ENCODE measurements at regions not wholly inside any gene's neighbourhood (a gene's known extent, or its start where the extent isn't known, plus 50 kb on each side); places are given as distances from the start of the nearest gene placed in this dataset.

DNA sequence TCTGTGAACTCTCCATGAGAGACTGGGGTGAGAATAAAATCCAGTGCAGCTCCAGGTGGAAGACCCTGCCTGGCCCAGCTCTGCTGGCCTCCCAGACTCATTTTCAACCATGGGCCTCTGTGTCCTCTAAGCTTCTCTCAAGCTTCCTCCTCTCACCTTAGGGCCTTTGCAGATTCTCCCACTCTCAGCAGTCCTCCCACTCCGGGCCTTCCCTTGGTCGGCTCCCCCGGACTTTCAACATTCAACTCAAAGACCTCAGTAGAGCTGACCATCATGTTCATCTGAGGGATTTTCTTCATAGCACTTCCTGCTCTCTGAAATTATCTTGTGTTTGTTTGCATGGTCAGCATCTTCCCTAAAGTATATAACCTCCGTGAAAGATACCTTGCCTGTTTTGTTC lies 370.5 kb upstream of the ZNF507 start:
- DNase-seq (ENCODE audit: low spot score), result no peak

DNA sequence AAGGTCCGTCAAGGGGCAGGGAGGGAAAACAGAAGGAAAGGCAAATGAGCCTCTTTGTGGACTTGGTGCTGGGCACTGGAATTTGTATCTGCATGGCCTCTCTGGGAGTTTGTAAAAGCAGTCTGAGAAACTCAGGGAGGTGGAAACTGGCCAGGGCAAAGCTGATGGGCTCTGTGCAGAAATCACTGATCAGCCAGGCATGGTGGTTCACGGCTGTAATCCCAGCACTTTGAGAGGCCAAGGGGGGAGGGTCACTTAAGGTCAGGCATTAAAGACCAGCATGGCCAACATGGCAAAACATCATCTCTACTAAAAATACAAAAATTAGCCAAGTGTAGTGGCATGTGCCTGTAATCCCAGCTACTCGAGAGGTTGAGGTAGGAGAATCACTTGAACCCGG lies 369.9 kb upstream of the ZNF507 start:
- DNase-seq (ENCODE audit: low spot score), result no peak

DNA sequence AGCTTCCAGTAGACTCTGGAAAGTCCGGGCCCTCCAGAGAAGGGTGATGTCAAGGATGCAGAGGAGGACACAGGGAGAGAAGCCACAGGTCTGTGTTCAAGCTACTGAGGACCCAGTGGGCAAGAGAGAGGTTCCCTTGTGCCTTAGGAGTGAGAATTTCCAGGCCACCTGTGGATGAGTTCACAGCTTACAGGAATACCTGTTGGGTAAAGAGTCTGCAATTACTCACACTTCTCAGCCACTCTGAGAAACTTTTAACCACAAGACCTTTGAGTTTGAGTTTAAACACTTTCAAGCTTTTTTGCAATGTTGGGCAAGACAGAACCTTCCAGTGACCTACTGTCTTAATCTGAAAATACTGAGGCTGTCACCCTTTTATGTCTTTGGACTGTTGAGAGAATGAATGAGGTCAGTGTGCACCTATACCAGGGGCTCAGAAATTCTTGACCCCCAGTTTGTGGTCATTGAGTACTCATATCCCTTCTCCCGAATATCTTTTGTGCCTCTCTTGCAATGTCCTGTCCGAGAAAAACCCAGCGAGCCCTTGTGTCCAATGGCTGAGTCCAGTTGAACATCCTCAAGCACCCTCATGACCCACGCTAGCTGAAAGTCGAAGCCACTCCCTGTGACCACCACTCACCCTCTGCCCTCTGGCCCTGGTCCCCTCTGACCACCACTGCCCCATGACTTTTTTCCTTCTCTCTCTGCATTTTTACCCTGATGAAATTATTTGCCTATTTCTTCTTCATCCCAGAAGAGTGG lies 368.5 kb upstream of the ZNF507 start:
- DNase-seq (ENCODE audit: low spot score), result no peak

DNA sequence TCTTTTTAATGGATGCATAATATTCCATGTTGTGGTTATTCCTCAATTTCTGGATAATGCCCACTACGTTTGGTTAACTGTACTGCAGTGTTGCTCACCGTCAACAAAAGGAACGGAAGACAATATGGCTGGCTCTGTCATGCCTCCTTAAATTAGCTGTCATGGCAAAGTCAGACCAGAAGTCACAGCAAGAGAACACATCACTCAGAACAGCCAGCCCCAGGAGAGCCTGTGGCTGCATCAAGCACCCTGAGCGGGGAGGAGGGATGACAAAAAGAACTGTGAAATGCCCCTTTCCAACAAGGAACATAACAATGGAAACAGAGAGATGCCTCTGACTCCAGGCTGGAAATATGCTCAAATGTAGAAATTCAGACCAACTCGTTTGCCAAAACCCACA lies 366.0 kb upstream of the ZNF507 start:
- DNase-seq (ENCODE audit: low spot score), result no peak

DNA sequence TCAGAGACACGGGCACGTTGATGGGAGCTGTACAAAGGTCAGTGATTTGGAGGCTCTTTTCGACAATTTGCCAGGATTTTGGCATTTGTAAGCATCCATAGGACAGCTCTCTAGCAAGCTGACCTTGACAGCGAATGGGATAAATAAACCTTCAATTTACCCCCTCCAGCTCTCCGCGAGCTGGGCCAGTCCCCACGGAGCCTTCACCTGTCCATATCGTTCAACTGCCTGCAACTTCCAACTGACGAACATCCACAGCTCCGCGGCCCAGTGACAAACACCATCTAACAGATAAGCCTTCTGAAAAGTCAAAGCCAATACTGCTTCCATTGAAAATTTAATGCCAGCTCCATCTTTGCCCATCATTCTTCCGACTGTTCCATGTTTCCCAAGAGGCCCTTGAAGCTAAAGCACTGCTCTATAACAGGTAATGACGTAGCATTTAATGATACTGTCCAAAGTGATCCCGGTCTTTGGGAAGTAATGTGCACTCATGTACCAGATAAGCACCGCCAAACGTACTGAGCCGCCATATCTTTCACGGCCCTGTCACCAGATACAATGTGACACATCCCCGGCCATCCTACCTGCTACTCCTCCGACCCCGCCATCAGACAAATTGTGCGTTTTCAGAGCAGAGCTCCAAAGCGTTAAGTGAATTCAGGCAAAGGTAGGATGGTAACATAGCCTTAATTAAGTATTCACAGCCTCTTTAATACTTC lies 365.3 kb upstream of the ZNF507 start:
- DNase-seq (ENCODE audit: low spot score), result no peak

DNA sequence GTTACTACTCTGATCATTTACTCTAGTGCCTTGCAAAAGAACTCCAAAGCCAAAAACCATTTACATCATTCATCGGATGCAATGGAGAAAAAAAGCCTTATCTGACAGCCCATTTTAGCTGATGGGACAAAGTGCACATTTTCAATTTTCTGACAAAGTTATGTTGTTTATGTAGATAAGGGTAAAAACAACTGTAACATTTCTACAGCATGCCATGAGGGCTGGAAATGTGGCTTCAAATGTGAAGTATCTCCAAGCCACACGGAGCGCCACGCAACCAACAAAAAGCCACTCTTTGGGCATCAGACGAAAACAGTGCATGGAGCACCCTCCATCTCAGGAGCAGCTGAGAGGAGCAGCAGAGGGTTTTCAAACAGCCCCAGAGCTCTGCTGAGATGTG lies 364.6 kb upstream of the ZNF507 start:
- DNase-seq (ENCODE audit: low spot score), result no peak

DNA sequence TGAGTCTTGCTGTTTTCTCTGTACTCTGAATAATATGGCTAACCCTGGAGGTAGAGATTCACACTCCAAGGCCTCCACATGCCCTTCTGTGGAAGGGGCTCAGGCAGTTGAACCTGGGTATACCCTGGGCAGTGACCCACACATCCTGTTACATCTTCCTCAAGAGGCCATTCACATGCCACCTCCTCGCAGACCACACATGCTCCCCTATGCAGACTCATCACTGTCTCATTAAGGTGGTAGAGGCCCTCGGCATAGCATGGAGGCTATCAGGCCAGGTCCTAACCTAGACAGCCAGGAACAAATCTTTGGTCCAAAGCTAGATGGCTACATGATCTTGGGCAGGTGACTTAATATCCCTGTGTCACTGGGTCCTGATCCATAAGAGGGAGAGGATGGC lies 363.9 kb upstream of the ZNF507 start:
- DNase-seq (ENCODE audit: low spot score), result no peak

DNA sequence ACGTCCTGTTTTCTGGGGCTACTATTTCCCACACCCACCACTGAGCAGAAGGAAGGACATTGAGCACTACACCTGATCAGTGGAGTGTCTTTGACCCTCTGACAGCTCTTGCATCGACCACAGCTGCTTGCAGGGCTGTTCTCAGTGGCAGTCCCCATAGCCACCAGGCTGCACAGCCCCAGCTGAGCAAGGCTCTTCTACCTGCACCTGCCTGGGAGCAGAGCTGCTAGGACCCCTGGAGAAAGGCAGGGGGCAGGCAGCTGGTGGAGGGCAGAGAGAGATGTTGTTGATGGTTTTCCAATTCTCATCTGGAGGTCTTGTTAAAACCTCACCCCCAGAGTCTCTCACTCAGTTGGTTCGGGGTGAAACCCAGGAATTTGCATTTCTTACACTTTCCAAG lies 361.8 kb upstream of the ZNF507 start:
- no peak for DNase-seq (ENCODE audit: low spot score)

DNA sequence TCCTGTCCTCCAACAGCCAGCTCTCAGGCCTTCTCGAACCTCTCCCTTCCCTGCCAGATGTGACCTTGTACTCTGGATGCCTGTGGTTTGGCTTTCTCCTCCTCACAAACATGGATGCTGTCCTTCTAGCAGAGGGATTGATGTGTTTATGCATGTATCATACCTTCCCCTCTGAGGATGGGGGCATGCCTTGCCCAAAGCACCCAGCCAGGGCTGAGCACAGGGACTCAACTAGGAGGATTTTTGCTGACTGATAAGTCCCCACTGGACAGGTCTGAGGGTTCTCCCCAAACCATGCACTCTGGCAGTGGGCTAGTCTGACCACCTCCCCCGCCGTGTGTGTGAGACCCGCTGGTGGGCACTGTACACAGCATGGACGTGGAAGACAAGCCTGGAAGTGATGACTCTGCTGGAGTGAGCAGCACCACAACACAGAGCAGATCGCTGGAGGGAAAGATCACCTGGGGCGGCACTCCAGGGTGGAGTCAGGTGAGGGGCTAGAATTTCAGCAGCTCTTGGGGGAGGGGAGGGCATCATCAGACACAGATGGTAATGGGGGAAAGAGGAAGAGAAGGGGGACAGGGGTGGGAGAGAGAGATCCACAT lies 360.3 kb upstream of the ZNF507 start:
- DNase-seq (ENCODE audit: low spot score), result no peak

DNA sequence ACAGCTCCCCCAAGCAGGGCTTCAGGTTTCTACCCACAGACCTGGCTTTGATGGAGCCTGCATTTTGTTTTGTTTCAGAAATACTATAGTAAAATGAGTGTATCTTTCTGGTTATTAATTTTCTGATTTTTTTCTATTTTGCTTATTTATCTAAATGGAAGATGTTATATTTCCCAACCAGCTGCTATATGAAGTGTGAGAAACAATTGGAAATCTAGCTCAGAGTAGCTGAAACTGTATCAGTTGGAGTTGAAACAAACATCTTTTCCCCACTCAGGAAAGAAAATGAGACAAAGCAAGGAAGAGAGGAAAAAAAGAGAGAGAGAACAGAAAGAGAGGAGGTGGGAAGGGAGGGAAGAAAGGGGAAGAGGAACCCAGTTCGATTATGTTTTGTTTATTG lies 358.5 kb upstream of the ZNF507 start:
- no peak for DNase-seq (ENCODE audit: low spot score)

DNA sequence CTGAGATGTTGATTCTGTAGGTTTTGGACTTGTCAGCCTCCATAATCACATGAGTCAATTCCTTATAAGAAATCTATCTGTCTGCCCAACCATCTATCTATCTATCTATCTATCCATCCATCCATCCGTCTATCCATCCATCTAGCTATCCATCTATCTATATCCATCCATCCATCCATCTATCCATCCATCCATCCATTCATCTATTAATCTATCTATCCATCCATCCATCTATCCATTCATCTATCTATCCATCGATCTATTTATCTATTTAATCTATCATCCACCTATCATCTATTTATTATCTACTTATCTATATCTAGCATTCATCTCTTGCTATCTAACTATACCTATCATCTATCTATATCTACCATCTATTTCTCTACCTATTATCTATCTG lies 357.2 kb upstream of the ZNF507 start:
- DNase-seq (ENCODE audit: low spot score), result no peak

DNA sequence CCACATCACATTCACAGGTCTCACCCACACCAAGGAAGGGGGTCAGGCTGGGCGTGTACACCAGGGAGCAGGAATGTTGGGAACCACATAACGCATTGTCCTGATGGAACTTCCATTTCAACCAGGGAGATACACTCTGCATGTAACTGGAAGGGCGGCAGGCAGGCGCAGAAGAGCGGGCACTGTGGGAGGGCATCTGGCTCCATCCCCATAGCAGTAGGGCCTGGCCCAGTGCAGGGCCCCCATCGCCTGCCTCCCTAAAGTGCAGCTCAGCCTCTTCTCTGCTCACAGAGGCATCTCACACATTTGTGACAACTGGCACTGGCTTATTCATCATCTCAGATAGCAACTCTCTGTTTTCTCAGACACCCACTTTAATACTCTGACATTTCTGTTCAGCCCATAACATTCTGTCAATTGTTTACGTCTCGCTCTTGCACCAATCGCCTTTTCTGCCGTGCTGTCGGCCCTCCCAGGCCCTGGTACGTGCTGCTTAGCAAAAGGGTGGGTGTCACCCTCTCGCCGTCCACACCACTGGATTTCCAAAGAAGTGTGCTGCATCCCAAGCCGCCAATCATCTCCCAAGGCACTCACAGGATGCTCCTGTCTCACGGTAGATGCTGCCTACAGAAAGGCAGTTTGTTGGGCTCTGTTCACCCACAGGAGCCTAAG lies 353.3 kb upstream of the ZNF507 start:
- DNase-seq (ENCODE audit: low spot score), result no peak

DNA sequence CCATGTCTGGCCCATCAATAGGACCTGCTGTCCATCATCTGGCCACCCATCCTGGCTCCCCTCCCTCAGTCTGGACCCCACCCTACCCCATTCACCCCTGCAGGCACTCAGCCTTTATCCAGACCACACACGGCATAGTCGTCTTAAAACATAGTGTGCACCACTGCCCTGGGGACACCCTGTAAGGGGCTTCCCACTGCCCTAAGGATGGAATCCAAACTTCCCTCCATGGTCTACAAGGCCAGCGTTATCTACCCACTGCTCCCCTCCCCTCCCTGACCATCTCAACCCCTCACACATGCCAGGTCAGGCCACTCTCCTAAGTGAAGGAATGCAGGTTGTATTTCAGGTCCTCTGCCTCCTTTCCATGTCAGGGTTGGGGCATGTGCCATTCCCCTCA lies 352.7 kb upstream of the ZNF507 start:
- DNase-seq (ENCODE audit: low spot score), result no peak

DNA sequence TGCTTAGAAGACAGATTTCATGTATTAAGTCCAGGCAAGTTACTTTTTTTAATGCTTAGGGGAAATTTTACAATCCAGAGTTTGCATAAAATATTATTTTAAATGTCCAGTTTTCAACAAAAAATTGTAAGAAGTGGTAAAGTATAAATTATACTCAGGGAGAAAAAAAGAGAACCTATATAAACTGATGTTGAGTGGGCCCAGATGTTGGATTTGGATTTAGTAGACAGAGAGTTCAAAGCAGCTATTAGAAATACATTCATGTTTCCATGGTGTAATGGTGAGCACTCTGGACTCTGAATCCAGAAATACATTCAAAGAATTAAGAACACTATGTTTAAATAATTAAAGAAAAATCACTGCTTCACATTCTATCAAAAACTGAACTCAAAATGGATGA lies 349.9 kb upstream of the ZNF507 start:
- no peak for DNase-seq (ENCODE audit: low spot score)

DNA sequence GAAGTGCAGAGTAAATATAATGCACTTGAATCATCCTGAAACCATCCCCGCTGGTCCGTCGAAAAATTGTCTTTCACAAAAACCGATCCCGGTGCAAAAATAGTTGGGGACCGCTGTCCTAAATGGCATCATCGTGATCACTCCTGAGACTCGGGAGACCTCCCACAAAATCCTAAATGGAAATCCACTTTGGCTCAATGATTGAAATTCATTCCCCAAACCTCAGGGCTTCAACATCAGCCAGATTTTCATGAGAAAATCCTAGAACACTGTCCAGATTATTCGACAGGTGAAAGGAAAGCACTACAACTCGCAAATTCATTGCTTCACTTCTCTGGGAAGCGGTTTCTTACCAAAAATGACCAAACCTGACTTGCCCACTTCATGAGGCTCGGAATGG lies 335.3 kb upstream of the ZNF507 start:
- DNase-seq (ENCODE audit: low spot score), result no peak

DNA sequence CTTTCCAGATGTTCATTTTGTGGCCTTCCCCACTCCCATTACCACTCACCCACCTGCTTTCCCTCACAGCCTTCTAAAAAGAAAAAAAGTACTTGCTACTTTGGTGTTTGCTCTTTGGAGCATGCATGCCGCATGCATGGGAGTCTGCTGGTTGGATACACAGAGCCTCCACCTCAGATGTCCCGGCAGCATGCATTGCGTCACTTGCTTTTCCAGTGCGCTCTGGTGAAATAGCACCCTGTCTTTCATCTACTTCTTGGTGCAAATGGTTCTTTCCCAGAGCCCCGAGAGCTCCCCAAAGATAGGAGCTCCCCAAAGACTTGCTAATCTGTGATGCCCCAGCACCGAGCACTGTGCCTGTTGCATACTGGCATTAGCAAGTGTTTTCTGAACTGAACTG lies 333.2 kb upstream of the ZNF507 start:
- DNase-seq (ENCODE audit: low spot score), result no peak

DNA sequence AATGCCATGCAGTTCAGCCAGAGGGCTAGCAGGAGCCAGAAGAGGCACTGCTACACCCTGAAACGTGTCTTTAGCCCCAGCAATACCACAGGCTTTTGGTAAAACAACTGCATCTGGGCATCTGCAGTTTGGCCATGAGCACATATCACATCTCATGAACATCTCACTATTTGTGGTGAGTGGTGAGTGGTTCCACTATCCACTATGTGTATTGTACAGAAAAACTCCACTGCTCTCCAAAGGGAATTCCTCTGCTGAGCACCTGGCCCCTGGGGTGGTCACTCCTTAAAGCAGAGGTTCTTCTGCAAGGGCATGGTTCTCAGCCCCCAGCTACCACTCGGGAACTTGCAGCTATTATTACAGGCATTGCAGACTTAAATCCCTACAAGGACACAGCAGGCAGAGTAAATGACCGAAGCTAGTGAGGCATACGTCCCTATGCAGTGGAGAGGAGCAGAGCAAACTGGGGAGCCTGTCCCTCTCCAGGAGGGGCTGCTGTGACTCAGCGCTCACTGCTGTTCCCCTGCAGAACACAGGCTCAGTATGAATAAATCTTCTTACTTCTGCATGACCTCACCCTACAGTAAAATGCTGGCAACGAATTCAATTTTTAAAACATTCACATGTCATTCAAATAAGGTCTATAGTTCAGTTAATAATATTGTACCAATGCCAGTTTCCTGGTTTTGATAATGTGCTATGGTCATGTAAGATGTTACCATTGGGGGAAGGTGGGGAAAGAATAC lies 332.4 kb upstream of the ZNF507 start:
- no peak for DNase-seq (ENCODE audit: low spot score)

DNA sequence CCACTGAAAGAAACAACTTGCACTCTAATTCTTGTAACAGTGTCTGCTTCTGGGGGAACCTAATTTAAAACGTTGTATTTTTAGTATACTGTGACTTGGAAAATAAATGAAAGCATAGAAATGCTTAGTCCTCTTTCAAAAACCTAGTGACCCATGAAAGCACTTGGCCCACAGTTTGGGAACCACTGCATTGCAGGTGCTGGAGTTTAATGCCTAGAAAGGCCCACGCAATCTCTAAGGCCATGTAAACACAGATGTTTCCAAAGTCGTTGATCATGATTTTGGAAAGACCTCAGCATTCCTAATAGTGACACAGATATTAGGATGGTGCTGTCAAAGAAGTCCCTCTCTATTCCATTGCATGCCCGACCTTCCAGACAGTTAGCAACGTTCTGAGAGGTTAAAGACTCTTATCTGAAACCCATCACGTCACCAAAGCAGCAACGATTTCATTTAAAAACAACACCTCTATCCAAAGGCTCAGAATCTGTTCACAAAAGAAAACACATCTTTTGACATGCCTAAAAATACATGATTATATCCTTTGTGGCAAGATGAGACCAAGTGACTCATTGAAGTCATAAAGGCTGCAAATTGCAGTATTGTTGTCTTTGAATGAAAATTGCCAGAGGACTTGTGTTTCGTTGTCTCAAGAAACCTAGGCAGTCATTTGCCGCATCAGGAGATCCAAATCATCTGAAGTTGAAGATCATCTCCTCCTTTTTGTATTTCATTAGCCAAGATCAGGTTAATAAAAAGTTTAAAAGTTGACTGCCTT lies 328.0 kb upstream of the ZNF507 start:
- no peak for DNase-seq (ENCODE audit: low spot score)

DNA sequence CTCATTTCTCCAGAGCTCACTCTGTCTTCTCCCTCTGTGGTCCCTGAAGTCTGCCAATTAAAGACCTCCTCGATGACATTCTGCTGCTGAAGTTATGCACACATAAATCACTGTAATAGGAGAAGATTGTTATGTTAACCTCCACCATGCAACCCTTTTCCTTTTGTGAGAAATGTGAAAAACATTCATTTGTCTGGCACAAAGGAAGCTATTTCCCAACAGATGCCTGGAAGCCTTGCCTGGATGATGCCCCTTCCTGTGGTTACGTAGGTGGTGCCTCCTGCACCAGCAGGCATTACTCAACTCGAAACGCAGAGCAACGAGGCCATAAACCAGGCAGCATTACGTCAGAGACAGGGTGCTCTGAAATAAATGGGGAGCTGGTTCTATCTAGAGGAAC lies 327.4 kb upstream of the ZNF507 start:
- no peak for DNase-seq (ENCODE audit: low spot score)

DNA sequence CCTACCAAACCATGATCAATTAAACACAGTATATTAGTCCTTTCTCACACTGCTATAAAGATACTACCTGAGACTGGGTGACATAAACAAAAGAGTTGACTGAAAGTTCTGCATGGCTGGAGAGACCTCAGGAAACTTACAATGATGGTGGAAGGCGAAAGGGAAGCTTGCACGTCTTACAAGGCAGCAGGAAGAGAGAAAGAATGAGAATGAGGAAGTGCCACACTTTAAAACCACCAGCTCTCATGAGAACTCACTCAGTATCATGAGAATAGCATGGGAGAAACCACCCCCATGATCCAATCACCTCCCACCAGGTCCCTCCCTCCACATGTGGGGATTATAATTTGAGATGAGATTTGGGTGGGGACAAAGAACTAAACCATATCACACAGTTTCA lies 324.9 kb upstream of the ZNF507 start:
- DNase-seq (ENCODE audit: low spot score), result no peak

Measured in mesenteric fat pad (tissue), 1 donor.